ENCODE measurements at regions not wholly inside any gene's neighbourhood (a gene's known extent, or its start where the extent isn't known, plus 50 kb on each side); places are given as distances from the start of the nearest gene placed in this dataset.

- TF ChIP-seq CHD7 (IDR thresholded peaks at IDR 0.05; ENCODE audit: insufficient replicate concordance, low read length) (no peak), NANOG (IDR thresholded peaks at IDR 0.05; ENCODE audit: insufficient read depth, low read depth, low read length, poor library complexity, severe bottlenecking) (no peak), SP2 (IDR thresholded peaks at IDR 0.05; ENCODE audit: low read length) (no peak), SRF (IDR thresholded peaks at IDR 0.05; ENCODE audit: low read depth, low read length) (no peak), TBP (IDR thresholded peaks at IDR 0.05; ENCODE audit: low read depth, low read length) (no peak), TAF1 (IDR thresholded peaks at IDR 0.05; ENCODE audit: low read depth, low read length) (no peak), KDM5A (IDR thresholded peaks at IDR 0.05; ENCODE audit: low read length) (no peak), CEBPB (IDR thresholded peaks at IDR 0.05; ENCODE audit: low read depth, low read length) (no peak)
Observed at GRCh38 chr5:98328015-98328414, 445.4 kb upstream of the RGMB start (continued).

Measured in H1 (cell line).